Left ventricle myocardium inferior (tissue), 1 donor: ENCODE measurements at regions not wholly inside any gene's neighbourhood (a gene's known extent, or its start where the extent isn't known, plus 50 kb on each side); places are given as distances from the start of the nearest gene placed in this dataset.

Source experiments
- DNase-seq: peaks from one replicate; pipeline ENCODE4 v3.0.0-alpha.2; 2020
- H3K27ac ChIP-seq: fragments of 200-600 bp; replicated peaks from 2 replicates; pipeline ENCODE4 v1.8.0; 2021
- H3K27me3 ChIP-seq: fragments of 200-600 bp; 2 replicates; pipeline ENCODE4 v1.8.0; 2021; ENCODE audit warnings: low read depth
- H3K36me3 ChIP-seq: fragments of 200-600 bp; 2 replicates; pipeline ENCODE4 v1.8.0; 2021
- H3K4me1 ChIP-seq: fragments of 200-600 bp; 2 replicates; pipeline ENCODE4 v1.8.0; 2021
- H3K4me3 ChIP-seq: fragments of 200-600 bp; 2 replicates; pipeline ENCODE4 v1.8.0; 2021; ENCODE audit warnings: mild to moderate bottlenecking, moderate library complexity
- H3K9me3 ChIP-seq: fragments of 200-600 bp; replicated peaks from 2 replicates; pipeline ENCODE4 v1.8.0; 2021
- CTCF ChIP-seq: fragments of 200-600 bp; IDR thresholded peaks from 2 replicates; pipeline ENCODE4 v1.8.0; 2021; ENCODE audit warnings: antibody characterized with exemption, mild to moderate bottlenecking, borderline replicate concordance
- intact Hi-C: fragments of 100-400 bp; cut with micrococcal nuclease; formaldehyde crosslinking; loops from one replicate; pipeline ENCODE4 v1.11.0; 2022
- donor health status: DM: no; HTN: yes; CAD: no; lungs with severe emphysema.

GRCh38 chr1:193694741-193695140 is 508.3 kb upstream of the B3GALT2 start:
- intact Hi-C loops = no loop called here
- Histone ChIP-seq H3K27me3 (no peaks in the 10 kb centered on the region), H3K4me1 (no peaks in the 10 kb centered on the region), H3K9me3 (no peaks in the 10 kb centered on the region), H3K27ac (no peak overlapping the region), H3K36me3 (no peaks in the 10 kb centered on the region), H3K4me3 (no peak overlapping the region)
- no peak for DNase-seq
- TF ChIP-seq CTCF = no peak

- H3K27ac ChIP-seq = no peak overlapping the region
- intact Hi-C loops = no loop called here
- no peak for TF ChIP-seq CTCF
Measured at GRCh38 chr1:193685986-193686385, 499.6 kb upstream of the B3GALT2 start.

GRCh38 chr1:193681422-193681821 is 495.0 kb upstream of the B3GALT2 start:
- intact Hi-C loops = no loop called here
- no peak for TF ChIP-seq CTCF
- H3K27ac ChIP-seq = no peak overlapping the region
- H3K4me3 ChIP-seq = no peak overlapping the region
- H3K36me3 ChIP-seq = no peaks in the 10 kb centered on the region
- no peaks in the 10 kb centered on the region for H3K4me1 ChIP-seq
- H3K27me3 ChIP-seq = no peaks in the 10 kb centered on the region
- DNase-seq = no peak
- no peaks in the 10 kb centered on the region for H3K9me3 ChIP-seq

More at GRCh38 chr1:193685986-193686385, 499.6 kb upstream of the B3GALT2 start:
- Histone ChIP-seq H3K9me3 (no peaks in the 10 kb centered on the region), H3K4me1 (peaks cover 4% of the 10 kb centered on the region), H3K27me3 (no peaks in the 10 kb centered on the region), H3K36me3 (no peaks in the 10 kb centered on the region), H3K4me3 (no peak overlapping the region)
- DNase-seq = no peak

- Histone ChIP-seq H3K36me3 (no peaks in the 10 kb centered on the region), H3K4me3 (no peak overlapping the region), H3K27ac (no peak overlapping the region), H3K9me3 (no peaks in the 10 kb centered on the region), H3K4me1 (no peaks in the 10 kb centered on the region), H3K27me3 (no peaks in the 10 kb centered on the region)
- DNase-seq = no peak
- intact Hi-C loops = no loop called here
- no peak for TF ChIP-seq CTCF
Measured at GRCh38 chr1:193680924-193681316, 494.5 kb upstream of the B3GALT2 start.

GRCh38 chr1:193680247-193680923 is 494.0 kb upstream of the B3GALT2 start:
- intact Hi-C loops = no loop called here
- no peaks in the 10 kb centered on the region for H3K4me1 ChIP-seq
- no peaks in the 10 kb centered on the region for H3K36me3 ChIP-seq
- H3K27ac ChIP-seq = peak overlapping the region; percentile 28
- TF ChIP-seq CTCF = no peak
- no peak for DNase-seq
- no peaks in the 10 kb centered on the region for H3K27me3 ChIP-seq
- no peaks in the 10 kb centered on the region for H3K9me3 ChIP-seq
- no peak overlapping the region for H3K4me3 ChIP-seq
